HepG2 (cell line): ENCODE measurements at regions not wholly inside any gene's neighbourhood (a gene's known extent, or its start where the extent isn't known, plus 50 kb on each side); places are given as distances from the start of the nearest gene placed in this dataset.

Source experiments
- ATAC-seq: fragments of 200-7000 bp; cut with Tn5 transposase; 3 replicates; pipeline ENCODE4 v1.9.1; 2020; ENCODE audit warnings: mild to moderate bottlenecking, moderate library complexity
- BruUV-seq: library from RNA; stranded (reverse); fragments of 400-500 nt; replicated peaks from 2 replicates; lab custom pipeline; 2021; lab: Mats Ljungman, UMichigan
- CTCF ChIA-PET: fragments of 300-600 bp; formaldehyde crosslinking; extraction: SDS; loops from one replicate; lab custom pipeline; 2021; ENCODE audit warnings: low total read pairs, inconsistent platforms, low intra/inter-chr PET ratio; lab: Yijun Ruan, JAX
- POLR2A ChIA-PET: fragments of 350-600 bp; sonication (Branson Sonifier 250); formaldehyde crosslinking; loops from one replicate; lab custom pipeline; 2020; ENCODE audit warnings: antibody characterized with exemption, inconsistent platforms; lab: Yijun Ruan, JAX
- DNase-seq: peaks from one replicate; pipeline ENCODE4 v3.0.0-alpha.2; 2015; ENCODE audit warnings: low spot score
- FAIRE-seq: peaks from 3 replicates; lab custom pipeline; 2011; peaks lifted over from hg19 to GRCh38; lab: Jason Lieb, UNC
- H2AFZ ChIP-seq: one replicate; pipeline ENCODE4 v1.6.1; 2011; ENCODE audit warnings: low read length, inconsistent platforms
- H3K27ac ChIP-seq: fragments of 300-600 bp; 3 replicates; pipeline ENCODE4 v1.8.0; 2011; ENCODE audit warnings: mixed run types, mild to moderate bottlenecking, mixed read lengths, low read length, inconsistent platforms; ENCODE audit not compliant: insufficient read depth; ENCODE audit errors: extremely low read length
- H3K27me3 ChIP-seq, 2 experiments: fragments of 200-600 bp in 1 of 2; 2 replicates in 1 of 2; 3 replicates in 1 of 2; pipeline versions ENCODE4 v1.6.0 to v1.8.0; 2011; ENCODE audit warnings: low read length in 2 of 2, mild to moderate bottlenecking in 2 of 2, moderate library complexity in 2 of 2, inconsistent platforms in 1 of 2; ENCODE audit not compliant: insufficient read depth in 2 of 2, control insufficient read depth in 1 of 2
- H3K36me3 ChIP-seq, 2 experiments: fragments of 200-600 bp in 1 of 2; replicated peaks in 1 of 2; 2 replicates in 1 of 2; 3 replicates in 1 of 2; pipeline versions ENCODE4 v1.5.1 to v1.8.0; 2011; ENCODE audit warnings: low read length in 2 of 2, inconsistent platforms in 1 of 2; ENCODE audit not compliant: insufficient read depth in 2 of 2, control insufficient read depth in 1 of 2
- H3K4me1 ChIP-seq: 2 replicates; pipeline ENCODE4 v1.5.1; 2012; ENCODE audit warnings: low read length, inconsistent platforms; ENCODE audit not compliant: insufficient read depth
- H3K4me2 ChIP-seq: 2 replicates; pipeline ENCODE4 v1.6.0; 2011; ENCODE audit warnings: low read depth, low read length, inconsistent platforms
- H3K4me3 ChIP-seq, 3 experiments: fragments of 200-600 bp in 1 of 3; sonication (generic), shearing (Covaris generic) in 1 of 3; replicated peaks in 1 of 3; 2 replicates each; pipeline ENCODE4 v1.5.1; 2011 to 2016; ENCODE audit warnings: low read length in 3 of 3, inconsistent platforms in 2 of 3, low read depth in 2 of 3, mild to moderate bottlenecking in 2 of 3, control low read depth in 1 of 3, mixed read lengths in 1 of 3; ENCODE audit not compliant: insufficient read depth in 1 of 3
- H3K79me2 ChIP-seq: one replicate; pipeline ENCODE4 v1.6.1; 2011; ENCODE audit warnings: low read length, inconsistent platforms; ENCODE audit not compliant: insufficient read depth
- H3K9ac ChIP-seq: 2 replicates; pipeline ENCODE4 v1.6.0; 2011; ENCODE audit warnings: mild to moderate bottlenecking, low read depth, low read length, inconsistent platforms; ENCODE audit not compliant: insufficient read depth
- H3K9me3 ChIP-seq: 2 replicates; pipeline ENCODE4 v1.5.1; 2012; ENCODE audit warnings: mild to moderate bottlenecking, low read length
- H4K20me1 ChIP-seq: 2 replicates; pipeline ENCODE4 v1.6.0; 2011; ENCODE audit warnings: inconsistent platforms, mild to moderate bottlenecking, low read length, moderate library complexity; ENCODE audit not compliant: insufficient read depth
- ATAD3A ChIP-seq: sonication (generic); formaldehyde crosslinking; IDR thresholded peaks from 2 replicates; pipeline ENCODE4 v1.4.0; 2020; ENCODE audit warnings: missing genetic modification reagents
- ATF3 ChIP-seq: sonication (generic); formaldehyde crosslinking; IDR thresholded peaks from 2 replicates; pipeline ENCODE4 v1.4.0; 2020; ENCODE audit warnings: missing genetic modification reagents
- CENPBD1 ChIP-seq: sonication (generic); formaldehyde crosslinking; IDR thresholded peaks from 2 replicates; pipeline ENCODE4 v1.8.0; 2022; ENCODE audit warnings: missing genetic modification reagents, low read depth, mild to moderate bottlenecking, borderline replicate concordance
- CERS6 ChIP-seq: sonication (generic); formaldehyde crosslinking; IDR thresholded peaks from 2 replicates; pipeline ENCODE4 v1.5.0; 2020; ENCODE audit warnings: missing genetic modification reagents
- EED ChIP-seq: sonication (generic); formaldehyde crosslinking; IDR thresholded peaks from 2 replicates; pipeline ENCODE4 v1.5.0; 2020; ENCODE audit warnings: mild to moderate bottlenecking, missing genetic modification reagents
- FOXK2 ChIP-seq: fragments of 450-650 bp; IDR thresholded peaks from 2 replicates; pipeline ENCODE4 v1.6.1; 2016
- KAT8 ChIP-seq: IDR thresholded peaks from 2 replicates; pipeline ENCODE4 v1.6.1; 2016; ENCODE audit warnings: missing genetic modification reagents, missing compliant biosample characterization
- TP53 ChIP-seq: sonication (generic); formaldehyde crosslinking; conservative IDR thresholded peaks from 2 replicates; pipeline ENCODE4 v1.4.0; 2020; ENCODE audit warnings: missing genetic modification reagents
- ZNF777 ChIP-seq: sonication (generic); formaldehyde crosslinking; IDR thresholded peaks from 2 replicates; pipeline ENCODE4 v1.4.0; 2020; ENCODE audit warnings: missing genetic modification reagents
- WGBS: methylation state at CpG from one replicate; pipeline ENCODE4 v1.1.6; 2017; ENCODE audit warnings: low lambda C conversion rate; 5-methylcytosine and 5-hydroxymethylcytosine counted together
- in situ Hi-C: cut with HindIII; loops from 2 replicates; pipeline ENCODE4 v1.10.0; 2017; ENCODE audit warnings: low pct_unique_long_range_greater_than_20kb; ENCODE audit not compliant: extremely low pct_ligation_motif_present
- intact Hi-C: fragments of 100-400 bp; cut with micrococcal nuclease; formaldehyde crosslinking; loops from one replicate; pipeline ENCODE4 v1.10.0; 2022; ENCODE audit not compliant: unreplicated experiment

DNA sequence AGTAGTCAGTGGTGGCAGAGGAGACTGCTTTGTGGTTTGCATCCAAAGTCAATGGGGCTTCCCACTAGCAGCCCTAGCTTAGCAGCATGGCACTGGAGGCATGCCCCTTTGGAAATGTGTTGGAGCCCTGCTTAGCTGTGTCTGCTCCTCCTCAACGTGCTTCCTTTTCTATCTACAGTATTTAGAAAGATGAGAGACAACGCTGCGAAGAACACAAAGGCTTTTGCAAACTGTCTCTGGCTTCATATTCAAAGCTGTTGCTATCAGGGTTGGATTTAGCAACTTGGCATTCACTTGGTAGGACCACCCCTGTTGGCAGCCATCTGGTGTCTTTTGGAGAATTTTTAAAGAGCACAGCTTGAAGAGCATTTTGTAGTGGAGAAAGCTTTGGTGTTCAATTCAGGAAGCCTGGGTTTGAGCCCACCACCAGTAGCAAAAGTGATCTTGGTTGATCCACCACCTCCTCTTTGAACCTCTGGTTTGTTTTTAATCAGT, 82.1 kb upstream of the CCDC196 start:
- H4K20me1 ChIP-seq, result no peaks in the 10 kb centered on the region
- H3K27me3 ChIP-seq, result no peaks in the 10 kb centered on the region; a peak in 1 of 5 replicates
- no TSS peak for BruUV-seq
- H3K4me1 ChIP-seq, result peaks cover 5% of the 10 kb centered on the region; the same call in 1 of the 2 replicates
- no peak overlapping the region for H3K9ac ChIP-seq
- ATAC-seq (no peak), DNase-seq (no peak), FAIRE-seq (no peak)
- intact Hi-C loops, result loop anchor here (5.0 kb wide), 2 partner anchors 258 to 343 kb away; no protein-coding TSS in a partner anchor
- no peaks in the 10 kb centered on the region for H3K79me2 ChIP-seq
- 3% methylated on average over 3 of the region's 3 CpGs for WGBS
- H3K9me3 ChIP-seq, result no peaks in the 10 kb centered on the region
- no peak overlapping the region for H2AFZ ChIP-seq
- H3K36me3 ChIP-seq, result no peaks in the 10 kb centered on the region
- H3K4me3 ChIP-seq, result no peak overlapping the region
- ChIA-PET POLR2A (no interaction called here), CTCF (no interaction called here)
- in situ Hi-C loops, result no loop called here
- H3K27ac ChIP-seq, result no peak overlapping the region
- H3K4me2 ChIP-seq, result no peak overlapping the region
- TF ChIP-seq TP53 (CRISPR knock-in tag), result no peak
- no peak for TF ChIP-seq ATAD3A (CRISPR knock-in tag)
- no peak for TF ChIP-seq FOXK2
- TF ChIP-seq EED, result no peak
- TF ChIP-seq CENPBD1 (CRISPR knock-in tag), result no peak
- no peak for TF ChIP-seq KAT8 (CRISPR knock-in tag)
- TF ChIP-seq ZNF777 (CRISPR knock-in tag), result no peak
- TF ChIP-seq CERS6 (CRISPR knock-in tag), result no peak
- TF ChIP-seq ATF3 (CRISPR knock-in tag), result no peak
